Endometrium (tissue), 2 donors: ENCODE measurements at regions not wholly inside any gene's neighbourhood (a gene's known extent, or its start where the extent isn't known, plus 50 kb on each side); places are given as distances from the start of the nearest gene placed in this dataset.

Source experiments
- FAIRE-seq: peaks from 2 replicates; lab custom pipeline; 2012; peaks lifted over from hg19 to GRCh38; lab: Jason Lieb, UNC
- donor health status: control.
- donor health status: control.

DNA sequence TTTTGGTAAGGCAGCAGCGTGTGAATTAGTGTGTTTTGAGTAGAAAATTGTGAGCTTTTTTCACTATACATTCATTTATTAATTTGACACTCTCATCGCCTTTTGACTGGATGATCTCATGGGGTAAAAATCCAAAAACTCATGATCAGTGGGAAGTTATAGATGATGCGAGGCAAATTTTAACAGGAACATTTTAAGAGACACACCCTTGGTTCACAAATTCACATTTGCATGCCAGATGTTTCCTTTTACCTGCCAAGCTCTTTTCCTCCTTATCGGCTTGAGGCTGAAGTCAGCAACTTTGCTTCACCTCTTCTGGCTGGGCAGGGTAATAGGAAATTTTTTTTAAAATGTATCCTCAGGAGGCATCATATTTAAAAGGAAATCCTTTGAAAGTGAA, 318.0 kb upstream of the HS3ST1 start:
- no peak for FAIRE-seq

DNA sequence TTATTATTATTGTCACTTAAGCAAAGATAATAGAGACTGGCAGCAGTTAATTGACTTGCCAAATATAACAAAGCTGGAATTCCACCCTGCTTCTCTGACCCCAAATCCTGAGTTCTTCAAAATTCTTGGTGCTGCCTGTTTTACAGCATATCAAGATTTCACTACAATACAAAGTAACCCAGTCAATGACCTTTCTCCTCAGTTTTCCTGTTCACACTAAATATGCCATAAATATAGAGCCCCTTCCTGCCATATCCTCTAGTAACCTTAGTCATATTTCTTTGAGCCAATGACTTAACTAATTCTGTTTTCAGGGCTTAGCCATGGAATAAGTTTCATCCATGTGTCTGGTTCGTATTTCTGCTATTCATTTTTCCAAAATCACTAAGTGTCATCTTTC, 315.3 kb upstream of the HS3ST1 start:
- no peak for FAIRE-seq

DNA sequence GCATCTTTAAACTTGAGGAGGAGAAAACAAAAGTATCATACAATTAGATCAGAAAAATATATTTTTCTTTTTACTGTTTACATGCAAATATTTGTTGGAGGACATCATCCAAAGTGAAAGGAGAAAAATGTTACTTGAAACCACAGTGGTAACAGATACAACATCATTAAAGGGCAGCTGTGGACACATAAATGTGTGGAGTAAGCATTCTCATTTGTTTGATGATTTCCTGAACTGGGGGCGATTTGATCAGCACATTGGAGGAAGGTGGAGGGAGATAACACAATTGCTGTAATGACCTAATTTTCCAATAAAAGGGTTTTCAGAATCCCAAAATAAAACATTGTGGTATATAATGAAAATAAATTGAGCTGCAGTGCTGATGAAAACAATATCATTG, 314.5 kb upstream of the HS3ST1 start:
- FAIRE-seq, result no peak

DNA sequence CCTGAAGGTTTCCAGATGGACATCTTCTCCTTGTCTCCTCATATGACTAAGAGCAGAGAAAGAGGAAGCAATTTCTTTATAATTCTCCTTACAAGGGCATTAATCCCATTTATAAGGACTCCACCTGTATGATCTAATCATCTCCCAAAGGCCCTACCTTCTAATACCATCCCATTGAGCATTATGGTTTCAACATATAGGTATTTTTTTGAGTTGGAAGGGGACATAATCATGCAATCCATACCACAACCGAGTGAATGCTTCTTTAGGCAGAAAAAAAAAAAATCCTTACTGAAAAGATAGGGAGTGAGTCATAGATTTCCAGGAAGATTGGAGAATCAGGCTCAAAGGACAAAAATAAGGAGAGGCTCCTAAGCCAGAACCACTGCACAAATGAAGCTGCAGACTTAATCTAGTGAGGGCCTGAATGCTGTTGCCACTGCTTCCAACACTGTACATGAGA, 312.5 kb upstream of the HS3ST1 start:
- FAIRE-seq, result no peak

DNA sequence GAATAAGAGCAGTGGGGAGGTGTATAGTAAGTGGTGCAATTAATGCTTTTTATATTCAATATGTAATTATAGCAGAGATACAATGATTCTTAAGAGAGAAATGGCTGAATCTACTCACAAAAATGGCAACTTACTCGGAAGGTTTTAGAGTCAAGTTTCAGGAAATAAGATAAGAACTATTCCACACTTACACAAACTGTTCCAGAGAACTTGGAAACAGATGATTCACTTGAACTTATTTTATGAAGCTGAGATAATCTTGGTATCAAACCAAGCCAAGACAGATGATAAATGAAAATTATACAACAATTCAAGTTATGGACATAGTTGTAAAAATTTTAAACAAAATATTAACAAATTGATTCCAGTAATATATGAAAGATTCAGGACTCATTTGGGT, 311.3 kb upstream of the HS3ST1 start:
- no peak for FAIRE-seq

DNA sequence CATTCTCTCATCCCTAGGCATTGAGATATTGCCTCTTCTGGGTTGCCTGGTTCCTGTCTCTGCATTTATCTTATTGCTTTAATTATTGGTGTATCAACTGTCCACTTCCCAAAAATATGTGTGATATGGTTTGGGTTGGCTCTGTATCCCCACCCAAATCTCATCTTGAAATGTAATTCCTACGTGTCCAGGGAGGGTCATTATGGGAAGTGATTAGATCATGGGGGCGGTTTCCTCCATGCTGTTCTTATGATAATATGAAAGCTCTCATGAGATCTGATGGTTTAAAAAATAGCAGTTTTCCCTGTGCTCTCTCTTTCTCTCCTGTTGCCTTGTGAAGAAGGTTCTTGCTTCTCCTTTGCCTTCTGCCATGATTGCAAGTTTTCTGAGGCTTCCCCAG, 308.3 kb upstream of the HS3ST1 start:
- no peak for FAIRE-seq

DNA sequence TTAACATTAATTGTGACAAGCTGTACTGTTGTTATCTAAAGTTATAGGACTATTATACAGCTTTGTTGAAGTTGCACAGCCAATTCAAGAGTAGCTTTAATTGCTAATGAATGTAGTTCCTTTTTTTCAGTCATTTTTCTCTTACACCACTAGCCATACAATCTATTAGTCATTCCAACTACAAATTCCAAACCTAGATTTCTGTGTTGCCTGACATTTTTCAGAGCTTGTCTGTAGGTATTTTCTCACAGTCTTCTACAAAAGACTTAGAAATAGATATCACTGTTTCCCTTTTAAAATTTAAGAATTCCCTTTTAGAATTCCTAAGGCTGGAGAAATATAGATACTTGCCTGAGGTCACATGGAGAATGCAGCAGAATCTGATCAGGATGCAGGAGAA, 307.0 kb upstream of the HS3ST1 start:
- FAIRE-seq, result no peak

DNA sequence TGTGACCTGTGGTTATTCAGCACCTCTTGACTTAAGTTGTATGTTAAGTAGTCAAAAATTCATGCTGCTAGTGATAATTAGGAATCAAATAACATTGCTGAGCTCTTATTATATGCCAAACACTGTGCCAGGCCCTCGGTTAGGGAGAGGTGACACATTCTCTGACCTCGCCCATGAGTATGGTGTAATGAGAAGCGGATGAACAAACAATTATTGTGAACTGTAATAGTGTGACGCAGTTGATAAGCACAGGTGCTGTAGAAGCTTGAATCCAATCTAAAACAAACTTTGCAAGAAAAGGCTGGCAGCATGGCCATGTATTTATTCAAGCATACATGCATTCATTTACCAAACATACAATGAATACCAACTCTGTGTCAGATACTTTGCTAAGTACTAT, 303.5 kb upstream of the HS3ST1 start:
- no peak for FAIRE-seq

DNA sequence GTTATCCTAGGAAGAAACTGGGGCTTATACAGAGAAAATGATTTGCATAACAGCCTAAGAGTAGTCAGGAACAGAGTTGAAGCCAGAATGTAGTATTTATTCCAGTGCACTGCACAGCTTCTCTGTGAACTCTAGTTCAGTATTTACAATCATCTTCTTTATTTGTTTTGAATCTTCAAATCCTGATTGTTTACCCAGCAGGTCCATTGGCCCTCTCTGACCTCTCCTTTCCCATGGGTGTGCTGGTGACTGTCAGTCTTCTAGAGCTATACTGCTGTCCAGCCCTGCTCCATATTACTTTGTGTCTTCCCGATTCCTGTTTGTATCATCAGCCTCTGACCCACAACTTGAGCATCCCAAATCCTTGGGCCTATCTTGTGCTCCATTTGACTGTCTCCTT, 301.9 kb upstream of the HS3ST1 start:
- no peak for FAIRE-seq

DNA sequence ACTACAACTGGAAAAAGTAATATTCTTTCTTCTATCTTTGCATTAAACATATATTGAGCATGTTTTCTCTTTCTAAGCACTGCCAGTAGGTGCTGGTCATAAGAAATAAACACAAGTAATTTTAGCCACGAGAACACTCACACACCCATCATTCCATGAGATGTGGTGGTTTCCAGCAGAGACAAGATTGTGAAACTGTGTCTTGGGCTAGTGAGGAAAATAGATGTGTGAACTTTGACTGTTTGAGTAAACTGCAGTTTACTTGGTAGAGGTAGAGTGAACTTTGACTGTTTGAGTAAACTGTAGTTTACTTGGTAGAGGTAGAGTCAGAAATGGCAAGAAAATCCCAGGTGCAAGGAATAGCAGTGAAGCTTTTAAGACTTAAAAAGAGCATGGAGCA, 300.9 kb upstream of the HS3ST1 start:
- FAIRE-seq, result no peak

DNA sequence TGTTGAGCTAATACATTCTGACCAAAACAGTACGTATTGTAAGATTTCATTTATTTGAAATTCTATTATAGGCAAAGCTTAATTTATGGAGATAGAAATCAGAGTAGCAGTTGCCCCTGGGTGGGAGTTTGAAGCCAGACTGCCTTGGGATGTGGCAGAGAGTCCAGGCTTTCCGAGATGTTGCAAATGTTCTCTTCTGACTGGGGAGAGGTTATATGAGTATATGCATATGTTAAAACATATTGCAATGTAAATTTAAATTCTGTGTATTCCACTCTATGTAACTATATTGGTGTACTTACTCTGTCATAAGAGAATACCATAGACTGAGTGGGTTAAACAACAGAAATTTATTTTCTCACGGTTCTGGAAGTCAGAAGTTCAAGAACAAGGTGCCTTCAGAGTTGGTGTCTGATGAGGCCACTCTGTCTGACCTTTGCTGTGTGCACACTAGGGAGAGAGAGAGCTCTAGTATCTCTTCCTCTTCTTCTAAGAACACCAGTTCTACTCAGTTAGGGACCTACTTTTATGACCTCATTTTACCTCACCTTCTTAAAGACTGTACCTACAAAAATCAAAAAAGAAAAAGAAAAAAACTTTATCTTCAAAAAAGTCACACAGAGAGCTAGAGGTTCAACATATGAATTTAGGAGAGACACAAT, 299.3 kb upstream of the HS3ST1 start:
- FAIRE-seq, result no peak

DNA sequence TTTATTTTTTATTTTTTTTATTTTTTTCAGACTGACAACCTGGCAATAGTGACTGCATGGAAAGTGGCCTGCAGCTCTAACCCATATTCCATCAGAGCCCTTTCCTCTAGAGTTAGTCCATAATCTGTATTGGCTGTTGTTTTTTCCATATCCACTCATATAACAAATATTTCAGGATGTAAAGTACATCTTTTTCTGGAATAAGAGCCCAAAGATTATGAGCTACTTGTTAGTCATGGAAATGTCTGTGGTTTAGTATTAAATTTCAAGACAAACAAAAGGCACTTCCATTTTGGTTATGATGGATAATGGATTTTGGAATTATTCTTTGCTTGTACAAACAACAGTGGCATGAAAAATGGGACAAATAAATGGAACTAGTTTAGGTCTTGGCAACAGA, 296.0 kb upstream of the HS3ST1 start:
- FAIRE-seq, result no peak

DNA sequence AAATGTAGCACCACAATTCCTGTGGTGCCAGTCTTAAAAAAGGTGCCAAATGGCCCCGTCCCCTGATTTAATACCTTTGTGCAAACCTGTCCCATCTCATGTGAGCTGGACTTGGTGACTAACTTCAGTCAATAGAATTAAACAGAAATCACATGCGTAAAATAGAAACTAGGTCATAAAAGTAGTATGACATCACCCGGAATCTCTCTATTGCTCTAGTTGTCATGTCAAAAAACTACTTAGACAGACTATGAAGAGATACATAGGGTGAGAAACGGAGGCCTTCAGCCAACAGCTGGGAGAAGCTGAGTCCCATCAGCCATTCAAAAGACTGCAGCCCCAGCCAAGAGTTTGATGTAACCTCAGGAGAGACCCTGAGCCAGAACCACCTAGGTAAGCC, 293.5 kb upstream of the HS3ST1 start:
- FAIRE-seq, result no peak

DNA sequence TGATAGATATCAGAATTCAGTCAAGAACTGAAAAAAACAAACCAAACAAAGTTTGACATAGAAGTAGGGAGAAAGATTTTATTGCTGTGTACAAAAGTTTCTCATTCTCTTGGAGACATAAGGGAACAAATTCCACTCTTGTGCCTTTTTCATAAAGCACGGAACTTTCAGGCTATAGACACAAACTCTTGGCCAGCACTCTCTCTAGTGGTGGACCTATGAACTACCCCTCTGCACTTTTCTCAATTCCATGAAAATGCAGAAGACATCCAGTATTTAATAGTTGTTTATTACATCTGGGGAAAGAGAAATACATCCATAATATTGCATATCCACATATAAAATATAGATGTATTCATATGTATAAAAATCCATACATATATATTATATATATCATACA, 291.6 kb upstream of the HS3ST1 start:
- no peak for FAIRE-seq

DNA sequence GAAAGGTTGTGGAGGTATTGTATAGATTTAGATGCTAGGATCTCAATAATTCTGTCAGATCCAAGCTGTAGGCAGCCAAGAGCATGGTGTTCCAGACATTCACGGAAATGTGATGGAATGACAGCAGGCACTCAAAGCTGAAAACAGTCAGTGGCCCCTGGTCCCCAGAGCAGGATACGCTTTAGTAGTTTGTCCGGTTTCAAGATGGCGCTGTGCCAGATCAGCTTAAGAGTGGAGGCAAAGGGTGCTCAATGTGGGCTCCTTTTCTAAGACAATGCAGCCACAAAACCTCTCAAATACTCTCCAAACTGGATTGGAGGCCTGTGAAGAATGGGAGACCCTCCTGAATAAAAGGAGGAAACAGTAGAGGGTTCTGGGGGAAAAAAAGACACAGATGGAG, 291.2 kb upstream of the HS3ST1 start:
- no peak for FAIRE-seq

DNA sequence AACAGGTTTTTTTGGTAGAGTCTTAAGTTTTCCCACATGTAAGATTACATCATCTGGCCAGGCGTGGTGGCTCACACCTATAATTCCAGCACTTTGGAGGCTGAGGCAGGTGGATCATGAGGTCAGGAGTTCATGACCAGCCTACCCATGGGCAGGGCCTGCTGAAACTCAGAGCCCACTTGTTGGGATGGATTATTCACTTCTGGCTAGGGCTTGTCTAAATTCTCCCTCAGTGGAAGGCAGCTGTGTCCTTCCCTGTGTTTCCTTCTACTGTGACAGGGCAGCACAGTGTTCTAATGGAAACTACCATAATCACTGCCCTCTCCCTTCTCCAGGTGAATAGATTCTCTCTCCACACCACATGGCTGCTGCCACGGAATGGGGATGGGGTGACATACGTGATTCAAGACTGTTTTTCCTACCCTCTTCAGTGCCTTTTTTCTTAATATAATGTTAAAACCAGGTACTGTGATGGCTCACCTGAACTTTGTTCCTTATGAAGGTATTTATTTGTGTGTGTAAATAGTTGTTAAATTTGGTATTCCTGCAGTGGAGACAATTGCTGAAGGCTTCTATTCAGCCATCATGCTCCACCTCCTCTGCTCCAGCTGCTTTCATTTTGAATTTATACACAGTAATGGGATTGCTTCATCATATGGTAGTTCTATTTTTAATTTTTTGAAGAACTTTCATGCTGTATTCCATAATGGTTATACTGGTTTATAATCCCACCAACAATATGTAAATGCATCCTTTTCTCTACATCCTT, 287.2 kb upstream of the HS3ST1 start:
- no peak for FAIRE-seq

DNA sequence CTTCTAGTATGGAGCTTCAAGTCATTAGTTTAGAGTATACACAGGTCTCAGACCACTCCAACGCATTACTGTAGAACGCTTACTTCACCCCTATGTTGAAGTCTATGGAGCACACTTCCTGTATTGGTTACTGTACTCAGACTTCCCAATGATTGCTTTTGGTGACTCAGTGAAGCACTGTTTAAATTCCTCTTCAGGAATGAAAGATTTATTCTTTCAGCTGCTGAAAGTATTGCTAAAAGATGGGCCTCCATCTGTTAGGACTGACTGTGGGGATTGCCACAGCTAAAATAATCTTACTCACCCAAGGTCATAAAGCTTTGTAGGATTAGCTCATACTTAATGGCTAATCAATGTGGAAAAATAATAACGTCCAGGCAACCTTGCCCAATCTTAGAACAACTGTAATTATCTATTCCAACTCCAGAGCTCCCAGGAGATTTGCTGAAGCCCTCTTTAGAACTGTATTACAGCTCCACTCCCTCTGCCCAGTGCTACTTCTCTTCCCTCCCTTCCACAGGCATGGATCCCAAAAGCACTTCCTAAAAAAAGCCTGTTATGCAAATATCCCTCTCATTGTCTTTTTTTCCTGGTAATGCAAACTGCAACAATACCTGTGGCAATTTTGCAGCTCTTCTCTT, 281.9 kb upstream of the HS3ST1 start:
- FAIRE-seq, result no peak

DNA sequence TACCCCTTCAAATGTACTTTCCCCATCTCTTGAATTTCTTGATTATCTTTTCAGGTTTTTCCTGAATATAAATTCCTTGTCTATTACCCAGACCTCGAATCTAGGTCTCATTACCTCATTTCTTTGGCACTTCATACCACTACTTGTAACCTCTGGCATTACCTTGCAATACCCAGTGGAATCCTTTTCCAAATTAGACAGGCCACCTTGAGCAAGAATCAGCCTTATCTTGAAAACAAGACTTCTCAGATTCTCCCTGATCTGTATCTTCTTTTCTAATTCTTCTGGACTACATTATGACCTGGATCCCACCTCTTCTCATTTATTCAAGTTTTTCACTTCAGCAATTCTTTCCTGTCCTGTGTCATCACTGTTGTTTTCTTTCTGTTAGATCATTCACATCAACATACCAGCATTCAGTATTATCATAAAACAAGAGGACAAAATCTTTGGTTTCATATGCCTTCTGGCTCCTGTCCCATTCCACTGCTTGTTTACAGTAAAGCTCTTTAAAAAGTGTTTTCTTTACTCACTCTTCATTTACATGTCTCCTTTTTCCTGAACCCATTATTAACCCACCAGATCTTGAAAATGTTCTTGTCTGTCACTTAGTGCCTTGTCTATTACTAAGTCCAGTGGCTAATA, 275.6 kb upstream of the HS3ST1 start:
- no peak for FAIRE-seq

DNA sequence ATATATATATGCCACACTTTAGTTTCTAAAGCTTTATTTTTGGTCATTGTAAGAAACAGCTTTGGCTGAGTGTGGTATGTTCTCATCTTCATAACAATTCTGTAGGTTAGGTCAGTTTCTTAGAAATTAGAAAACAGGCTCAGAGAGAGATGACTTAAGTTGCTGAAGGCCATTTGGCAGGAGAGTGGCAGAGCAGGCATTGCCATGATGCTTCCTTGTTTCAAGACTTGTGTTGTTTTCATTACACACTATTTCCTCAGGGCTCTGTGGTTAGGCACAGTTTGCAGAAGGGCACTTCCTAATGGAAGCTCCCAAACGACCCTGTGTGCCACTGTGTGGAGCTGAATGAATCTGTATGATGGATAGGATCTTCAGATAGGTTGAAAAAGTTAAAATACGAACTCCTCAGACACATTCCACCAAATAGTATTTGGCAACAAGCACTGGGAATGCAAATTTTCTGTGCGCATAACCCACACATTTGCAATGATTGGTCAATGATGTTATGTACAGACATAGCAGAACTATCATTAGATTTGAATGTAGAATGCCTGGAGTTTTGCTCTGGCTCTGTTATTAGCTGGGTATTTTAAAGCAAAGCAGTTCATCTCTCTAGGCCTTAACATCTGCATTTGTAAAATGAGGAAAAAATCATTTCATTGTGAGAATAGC, 274.3 kb upstream of the HS3ST1 start:
- FAIRE-seq, result no peak

DNA sequence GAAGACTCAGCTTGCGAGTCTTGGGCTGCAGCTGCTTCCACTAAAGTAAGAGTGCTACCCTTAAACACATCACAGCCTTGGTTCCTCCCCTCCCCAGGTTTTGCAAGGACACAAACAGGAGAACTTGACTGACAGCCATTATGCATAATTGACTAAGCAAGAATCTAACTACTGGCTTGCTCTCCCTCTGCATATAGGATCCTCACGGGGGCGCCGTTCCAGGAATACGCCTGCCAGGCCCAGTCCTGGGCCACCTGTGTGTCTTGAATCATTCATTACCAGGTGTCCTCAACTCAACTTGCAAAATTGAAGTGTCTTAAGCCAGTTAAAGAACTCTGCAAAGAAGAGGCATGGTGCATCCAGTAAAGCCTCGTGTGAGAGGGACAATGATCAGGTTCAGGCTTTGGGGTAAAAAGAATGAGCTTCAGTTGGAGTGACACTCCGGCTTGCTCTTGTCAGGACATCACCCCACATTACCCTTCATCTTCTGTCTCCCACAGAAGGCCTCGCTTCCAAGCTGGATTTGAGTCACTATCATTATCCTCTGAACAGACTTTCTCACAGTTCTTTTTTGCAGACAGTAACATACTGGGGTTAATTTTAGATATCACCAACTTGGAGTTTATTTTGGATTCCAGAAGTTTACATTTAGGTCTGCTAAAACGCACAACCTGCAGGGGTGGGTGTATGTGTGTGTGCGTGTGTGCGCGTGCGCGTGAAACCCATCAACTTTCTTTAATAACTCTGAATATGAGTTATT, 273.5 kb upstream of the HS3ST1 start:
- no peak for FAIRE-seq

DNA sequence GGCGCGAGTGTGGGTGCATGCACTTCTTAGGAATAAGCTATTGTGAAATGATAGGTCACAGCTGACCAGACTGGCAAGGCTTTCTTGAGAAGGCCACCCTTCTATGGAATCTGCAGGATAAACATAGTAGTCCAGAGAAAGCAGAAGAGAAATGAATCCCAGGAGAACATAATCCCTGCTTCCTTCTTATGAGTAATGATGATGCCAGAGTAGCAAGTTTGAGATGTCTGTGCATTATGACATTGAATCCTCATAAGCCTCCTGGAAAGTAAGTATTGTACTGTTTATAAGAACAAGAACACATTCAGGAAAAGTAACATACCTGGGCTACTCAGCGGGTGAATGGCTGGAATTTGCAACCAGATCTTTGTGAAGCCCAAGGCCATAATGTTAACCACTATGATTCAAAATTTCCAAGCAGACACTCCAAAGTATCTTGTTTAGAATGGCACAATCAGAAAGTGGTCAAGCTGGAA, 272.1 kb upstream of the HS3ST1 start:
- FAIRE-seq, result no peak
